ENCODE measurements at regions not wholly inside any gene's neighbourhood (a gene's known extent, or its start where the extent isn't known, plus 50 kb on each side); places are given as distances from the start of the nearest gene placed in this dataset.

DNA sequence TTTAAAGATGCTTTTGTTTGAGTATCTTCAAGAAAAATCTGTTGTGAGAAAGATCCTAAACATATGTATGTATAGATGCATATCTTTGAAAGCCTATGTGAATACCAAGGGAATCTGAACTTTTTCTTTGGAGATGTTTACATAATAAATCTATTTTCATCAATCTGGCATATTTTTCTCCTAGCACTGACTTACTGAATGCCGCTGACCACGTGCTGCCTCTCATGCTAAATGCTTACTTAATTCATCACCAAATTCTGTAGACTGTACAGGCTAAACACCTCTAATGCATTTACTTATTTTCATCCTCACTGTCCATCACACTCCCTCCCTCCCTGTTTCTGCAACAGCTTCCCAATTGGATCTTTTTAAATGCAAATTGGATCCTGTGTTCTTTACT lies 566.2 kb upstream of the WWC1 start:
- DNase-seq (ENCODE audit: low read depth): no peak
- TF ChIP-seq, protein P1, sequence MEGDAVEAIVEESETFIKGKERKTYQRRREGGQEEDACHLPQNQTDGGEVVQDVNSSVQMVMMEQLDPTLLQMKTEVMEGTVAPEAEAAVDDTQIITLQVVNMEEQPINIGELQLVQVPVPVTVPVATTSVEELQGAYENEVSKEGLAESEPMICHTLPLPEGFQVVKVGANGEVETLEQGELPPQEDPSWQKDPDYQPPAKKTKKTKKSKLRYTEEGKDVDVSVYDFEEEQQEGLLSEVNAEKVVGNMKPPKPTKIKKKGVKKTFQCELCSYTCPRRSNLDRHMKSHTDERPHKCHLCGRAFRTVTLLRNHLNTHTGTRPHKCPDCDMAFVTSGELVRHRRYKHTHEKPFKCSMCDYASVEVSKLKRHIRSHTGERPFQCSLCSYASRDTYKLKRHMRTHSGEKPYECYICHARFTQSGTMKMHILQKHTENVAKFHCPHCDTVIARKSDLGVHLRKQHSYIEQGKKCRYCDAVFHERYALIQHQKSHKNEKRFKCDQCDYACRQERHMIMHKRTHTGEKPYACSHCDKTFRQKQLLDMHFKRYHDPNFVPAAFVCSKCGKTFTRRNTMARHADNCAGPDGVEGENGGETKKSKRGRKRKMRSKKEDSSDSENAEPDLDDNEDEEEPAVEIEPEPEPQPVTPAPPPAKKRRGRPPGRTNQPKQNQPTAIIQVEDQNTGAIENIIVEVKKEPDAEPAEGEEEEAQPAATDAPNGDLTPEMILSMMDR (IDR thresholded peaks at IDR 0.05; ENCODE audit: insufficient read depth, low read length, poor library complexity, severe bottlenecking): no peak
- Histone ChIP-seq H3K4me3 (ENCODE audit: low read depth, low read length) (no peak overlapping the region), H3K36me3 (ENCODE audit: control insufficient read depth, insufficient read depth, low read length) (no peaks in the 10 kb centered on the region), H3K27me3 (ENCODE audit: control insufficient read depth, insufficient read depth, low read length) (no peaks in the 10 kb centered on the region)

DNA sequence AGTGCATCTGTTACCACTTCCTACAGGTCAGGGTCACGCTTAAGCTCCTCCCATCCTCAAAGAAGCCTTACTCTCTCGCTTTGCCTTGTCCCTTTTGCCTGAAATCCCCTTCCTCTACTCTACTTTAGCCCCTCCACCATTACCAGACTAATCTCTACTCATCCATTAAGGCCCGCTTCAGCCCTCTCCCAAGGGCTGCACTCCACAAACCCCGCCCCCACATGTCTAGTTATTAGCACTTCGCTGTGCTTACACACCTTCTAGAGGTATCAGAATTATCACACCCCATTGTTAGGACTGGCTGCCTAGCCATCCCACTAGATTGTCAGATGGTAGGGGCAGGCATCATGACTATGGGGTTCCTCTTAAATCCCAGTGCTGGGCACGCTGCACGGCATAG lies 565.7 kb upstream of the WWC1 start:
- TF ChIP-seq, protein P1 (IDR thresholded peaks at IDR 0.05; ENCODE audit: insufficient read depth, low read length, poor library complexity, severe bottlenecking): no peak
- DNase-seq (ENCODE audit: low read depth): no peak
- Histone ChIP-seq H3K36me3 (ENCODE audit: control insufficient read depth, insufficient read depth, low read length) (no peaks in the 10 kb centered on the region), H3K27me3 (ENCODE audit: control insufficient read depth, insufficient read depth, low read length) (no peaks in the 10 kb centered on the region), H3K4me3 (ENCODE audit: low read depth, low read length) (no peak overlapping the region)

DNA sequence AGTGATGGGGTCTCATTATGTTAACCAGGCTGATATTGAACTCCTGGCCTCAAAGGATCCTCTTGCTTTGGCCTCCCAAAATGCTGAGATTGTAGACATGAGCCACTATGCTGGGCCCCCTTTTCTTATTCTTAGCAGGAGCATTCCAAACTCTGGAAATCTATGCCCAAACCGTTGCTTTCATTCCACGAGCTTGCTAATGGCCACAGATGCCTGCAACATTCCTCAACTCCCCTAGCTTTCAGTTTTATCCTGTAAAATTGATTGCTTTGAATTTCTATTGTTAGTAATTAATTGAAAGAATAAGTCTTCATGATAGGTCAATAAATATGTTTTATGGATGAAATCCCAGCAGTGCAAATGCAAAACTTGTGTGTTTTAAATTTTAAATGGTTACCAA lies 564.8 kb upstream of the WWC1 start:
- no peaks in the 10 kb centered on the region for H3K36me3 ChIP-seq (ENCODE audit: control insufficient read depth, insufficient read depth, low read length)
- no peaks in the 10 kb centered on the region for H3K27me3 ChIP-seq (ENCODE audit: control insufficient read depth, insufficient read depth, low read length)
- TF ChIP-seq, protein P1 (IDR thresholded peaks at IDR 0.05; ENCODE audit: insufficient read depth, low read length, poor library complexity, severe bottlenecking): no peak
- no peak for DNase-seq (ENCODE audit: low read depth)
- no peak overlapping the region for H3K4me3 ChIP-seq (ENCODE audit: low read depth, low read length)

DNA sequence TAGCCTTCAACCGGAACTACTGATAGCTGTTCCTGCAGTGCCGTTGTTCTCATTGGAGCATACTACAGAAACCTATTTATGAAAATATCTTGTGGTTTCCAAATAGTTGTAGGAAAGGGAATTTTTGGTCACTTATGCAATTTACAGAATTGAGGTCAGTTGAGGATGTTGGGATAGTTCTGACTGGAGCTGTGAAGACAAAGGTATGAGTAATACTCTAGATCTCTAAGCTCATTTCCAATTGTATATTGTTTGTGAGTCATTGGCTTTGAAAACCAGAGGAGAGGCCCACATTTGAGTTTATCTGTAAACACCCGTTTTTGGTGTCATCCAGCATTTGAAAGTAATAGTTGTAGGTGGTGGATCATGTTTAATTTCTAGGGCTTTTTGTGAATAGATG lies 561.3 kb upstream of the WWC1 start:
- peak; percentile 83 for DNase-seq (ENCODE audit: low read depth)
- no peaks in the 10 kb centered on the region for H3K36me3 ChIP-seq (ENCODE audit: control insufficient read depth, insufficient read depth, low read length)
- no peak overlapping the region for H3K4me3 ChIP-seq (ENCODE audit: low read depth, low read length)
- no peaks in the 10 kb centered on the region for H3K27me3 ChIP-seq (ENCODE audit: control insufficient read depth, insufficient read depth, low read length)
- TF ChIP-seq, protein P1 (IDR thresholded peaks at IDR 0.05; ENCODE audit: insufficient read depth, low read length, poor library complexity, severe bottlenecking): no peak

DNA sequence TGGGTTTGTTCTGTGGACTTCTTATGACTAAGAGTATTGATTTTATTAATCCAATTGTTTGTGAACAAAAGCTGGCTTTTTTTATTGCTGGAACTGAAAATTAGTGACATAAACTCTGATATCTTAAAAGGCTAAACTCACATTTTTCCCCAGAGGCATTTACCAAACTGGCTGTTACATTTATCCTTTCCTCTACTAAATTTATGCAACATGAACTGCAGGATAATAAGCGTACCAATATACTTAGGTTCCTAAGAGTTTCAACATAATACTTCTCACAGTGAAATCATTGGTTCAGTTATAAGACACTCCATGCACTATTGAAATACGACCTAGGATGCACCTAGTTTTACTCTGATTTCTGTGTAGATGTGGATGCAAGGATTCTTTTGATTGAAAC lies 560.8 kb upstream of the WWC1 start:
- TF ChIP-seq, protein P1 (IDR thresholded peaks at IDR 0.05; ENCODE audit: insufficient read depth, low read length, poor library complexity, severe bottlenecking): no peak
- Histone ChIP-seq H3K4me3 (ENCODE audit: low read depth, low read length) (no peak overlapping the region), H3K27me3 (ENCODE audit: control insufficient read depth, insufficient read depth, low read length) (no peaks in the 10 kb centered on the region), H3K36me3 (ENCODE audit: control insufficient read depth, insufficient read depth, low read length) (no peaks in the 10 kb centered on the region)
- no peak for DNase-seq (ENCODE audit: low read depth)

DNA sequence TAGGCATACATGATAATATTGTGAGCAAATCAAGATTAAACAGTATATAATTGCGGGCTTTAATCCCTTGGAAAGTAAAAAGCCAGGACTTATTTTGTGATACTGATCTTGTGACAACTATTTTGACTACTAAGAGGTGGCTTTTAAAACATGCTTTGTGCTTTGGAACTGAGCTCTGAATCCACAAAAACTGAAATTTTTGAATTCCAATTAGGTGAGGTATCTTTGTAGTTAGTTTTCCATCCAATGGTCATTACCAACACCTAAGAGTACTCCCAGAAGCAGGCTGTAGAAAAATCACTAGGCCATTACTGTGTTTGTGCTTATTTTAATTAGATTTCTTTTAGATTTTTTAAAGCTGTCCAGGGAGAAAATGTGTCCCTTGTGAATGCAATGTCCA lies 559.5 kb upstream of the WWC1 start:
- DNase-seq (ENCODE audit: low read depth): no peak
- H3K27me3 ChIP-seq (ENCODE audit: control insufficient read depth, insufficient read depth, low read length): no peaks in the 10 kb centered on the region
- no peak overlapping the region for H3K4me3 ChIP-seq (ENCODE audit: low read depth, low read length)
- TF ChIP-seq, protein P1 (IDR thresholded peaks at IDR 0.05; ENCODE audit: insufficient read depth, low read length, poor library complexity, severe bottlenecking): no peak
- H3K36me3 ChIP-seq (ENCODE audit: control insufficient read depth, insufficient read depth, low read length): no peaks in the 10 kb centered on the region

Measured in kidney epithelial cell (primary cell).